Ureter (tissue), 1 donor: ENCODE measurements at regions not wholly inside any gene's neighbourhood (a gene's known extent, or its start where the extent isn't known, plus 50 kb on each side); places are given as distances from the start of the nearest gene placed in this dataset.

Experiments used
- DNase-seq: peaks from one replicate; pipeline ENCODE4 v3.0.0-alpha.2; 2020; ENCODE audit warnings: low spot score
- donor health status: DM: yes; HTN: yes; CAD: no.

DNA sequence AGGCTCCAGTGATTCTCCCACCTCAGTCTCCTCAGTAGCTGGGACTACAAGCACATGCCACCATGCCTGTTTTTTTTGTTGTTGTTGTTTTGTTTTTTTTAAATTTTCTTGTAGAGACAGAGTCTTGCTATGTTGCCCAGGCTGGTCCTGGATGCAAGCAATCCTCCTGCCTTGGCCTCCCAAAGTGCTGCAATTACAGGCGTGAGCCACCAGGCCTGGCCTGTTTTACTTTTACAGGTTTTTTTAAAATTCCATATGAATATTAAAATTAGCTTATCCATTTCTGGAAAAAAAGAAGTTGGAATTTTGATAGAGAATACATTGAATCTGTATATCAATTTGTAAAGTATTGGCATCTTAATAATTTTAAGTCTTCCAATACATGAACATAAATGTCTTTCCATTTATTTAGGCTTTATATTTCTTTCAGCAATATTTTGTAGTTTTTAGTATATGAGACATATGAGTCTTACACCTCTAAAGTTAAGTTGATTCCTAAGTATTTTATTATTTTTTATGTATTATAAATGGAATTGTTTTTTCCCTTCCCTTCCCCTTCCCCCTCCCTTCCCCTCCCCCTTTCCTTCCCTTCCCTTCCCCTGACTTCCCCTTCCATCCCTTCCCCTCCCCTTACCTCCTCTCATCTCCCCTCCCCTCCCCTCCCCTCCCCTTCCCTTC is 323.5 kb upstream of the SALL1 start:
- DNase-seq: no peak

DNA sequence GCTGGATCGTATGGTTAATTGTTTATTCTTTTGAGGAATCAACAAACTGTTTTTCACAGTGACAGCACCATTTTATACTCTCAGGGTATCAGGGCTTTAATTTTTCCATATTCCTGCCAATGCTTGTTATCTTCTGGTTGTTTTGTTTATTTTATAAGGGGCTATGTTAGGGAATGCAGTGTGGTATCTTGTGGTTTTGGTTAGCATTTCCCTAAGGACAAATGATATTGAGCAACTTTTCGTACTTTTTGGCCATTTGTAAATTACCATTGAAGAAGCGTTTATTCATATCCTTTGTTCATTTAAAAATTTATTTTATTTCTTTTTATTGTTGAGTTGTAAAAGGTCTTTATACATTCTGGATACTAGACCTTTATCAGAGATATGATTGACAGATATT is 322.0 kb upstream of the SALL1 start:
- no peak for DNase-seq

DNA sequence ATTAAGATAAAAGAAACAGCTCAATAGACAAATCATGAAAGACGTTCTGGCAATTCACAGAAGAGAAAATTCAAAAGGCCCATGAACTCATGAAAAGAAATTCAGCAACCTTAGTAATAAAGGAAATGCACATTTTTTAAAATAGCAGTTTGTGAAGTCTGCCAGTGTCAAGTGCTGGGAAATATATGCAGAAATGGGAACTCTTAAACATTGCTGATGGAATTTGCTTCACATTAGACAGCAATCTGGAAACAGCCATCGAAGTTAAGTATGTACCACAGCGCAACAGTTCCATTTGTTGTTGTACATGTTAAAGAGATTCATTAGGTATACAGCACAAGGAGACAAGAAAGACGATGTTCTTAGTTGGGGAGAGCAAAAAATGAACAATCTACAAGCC is 319.4 kb upstream of the SALL1 start:
- no peak for DNase-seq

DNA sequence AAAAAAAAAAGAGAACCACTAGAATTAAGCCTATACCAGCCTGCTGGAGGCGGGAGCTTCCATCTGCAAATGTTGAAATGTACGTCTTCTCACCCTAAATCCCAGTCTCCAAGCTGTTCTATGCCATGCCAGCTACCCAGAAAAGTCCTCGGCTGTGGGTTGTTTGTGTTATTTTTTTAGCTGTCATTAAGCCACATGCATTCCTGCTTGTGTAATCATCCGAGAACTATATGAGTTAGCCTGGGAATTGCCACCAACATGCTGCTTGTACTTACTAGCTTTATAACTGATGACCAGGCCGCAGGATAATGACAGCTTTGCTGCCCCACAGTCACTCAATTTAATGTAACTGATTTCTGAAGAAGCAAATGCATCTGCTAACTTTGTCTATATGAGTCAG is 313.9 kb upstream of the SALL1 start:
- no peak for DNase-seq

DNA sequence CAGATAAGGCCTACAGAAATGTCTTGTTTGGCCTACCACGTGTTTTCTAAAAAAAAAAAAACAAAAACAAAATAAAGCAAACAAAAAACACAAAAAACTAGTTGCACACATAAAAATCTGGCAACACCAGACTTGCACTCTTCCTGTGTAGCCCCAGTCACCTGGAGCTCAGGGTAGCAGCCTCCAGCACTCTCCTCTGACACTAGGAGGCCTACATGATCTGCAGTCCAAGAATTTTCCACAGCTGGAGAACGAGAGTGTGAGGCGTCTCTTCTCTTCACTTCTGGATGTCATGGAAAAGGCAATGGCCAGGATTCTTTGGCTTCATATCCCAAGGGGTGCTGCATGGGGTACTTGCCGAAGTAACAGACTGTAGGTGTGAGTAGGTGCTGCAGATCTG is 310.2 kb upstream of the SALL1 start:
- DNase-seq: no peak

DNA sequence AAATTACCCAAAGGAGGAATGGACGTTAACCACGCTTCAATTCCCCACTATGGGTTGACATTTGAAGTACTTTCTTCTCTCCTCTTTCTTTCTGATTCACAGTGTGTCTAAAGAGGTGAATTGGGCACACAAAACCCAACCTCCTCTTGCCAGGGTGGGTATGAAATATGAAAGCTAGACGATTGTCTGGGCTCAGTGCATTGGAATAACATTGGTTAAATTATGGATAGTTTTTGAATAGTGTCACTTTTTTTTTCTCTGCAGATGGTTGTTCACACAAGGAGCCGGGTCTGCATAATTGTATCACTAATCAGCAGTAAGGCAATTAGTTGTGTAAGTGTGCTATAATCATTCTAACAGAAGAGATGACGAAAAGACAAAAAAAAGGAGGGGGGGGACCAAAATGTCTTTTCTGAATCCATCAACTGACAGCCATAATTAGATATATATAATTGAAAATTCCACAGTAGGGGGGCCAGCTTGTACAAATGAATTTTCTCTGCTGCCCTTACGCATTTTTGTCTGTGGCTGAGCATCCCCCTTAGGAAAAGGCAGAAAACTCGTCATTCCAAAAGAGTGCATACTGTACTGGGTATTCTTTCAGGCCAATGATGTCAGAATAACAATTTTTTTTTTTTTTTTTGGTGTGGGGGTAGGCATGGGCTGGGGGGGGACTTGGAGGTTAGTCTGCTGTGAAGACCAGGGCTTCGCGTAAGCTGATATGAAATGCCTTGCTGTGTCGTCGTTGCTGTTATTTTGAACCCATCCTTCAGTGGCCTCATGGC is 307.5 kb upstream of the SALL1 start:
- DNase-seq: no peak

DNA sequence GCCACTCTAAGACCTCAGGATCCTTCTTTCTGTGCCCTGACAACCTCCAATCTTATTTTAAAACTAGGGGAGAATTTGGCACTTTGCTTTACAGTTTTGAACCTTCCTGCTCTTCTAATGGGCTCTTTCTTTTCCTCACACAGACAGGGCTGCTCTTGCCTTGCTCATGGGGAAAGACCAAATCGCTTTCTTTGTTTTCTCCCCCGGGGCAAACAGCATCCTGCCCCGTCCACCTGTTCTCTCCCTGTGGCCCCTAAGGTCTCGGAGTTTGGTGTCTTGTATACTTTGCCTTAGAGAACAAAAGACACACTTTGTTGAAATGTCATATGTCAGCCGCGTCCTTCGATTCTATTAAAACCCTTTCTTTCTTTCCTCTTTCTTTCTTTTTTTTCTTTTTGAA is 306.7 kb upstream of the SALL1 start:
- no peak for DNase-seq

DNA sequence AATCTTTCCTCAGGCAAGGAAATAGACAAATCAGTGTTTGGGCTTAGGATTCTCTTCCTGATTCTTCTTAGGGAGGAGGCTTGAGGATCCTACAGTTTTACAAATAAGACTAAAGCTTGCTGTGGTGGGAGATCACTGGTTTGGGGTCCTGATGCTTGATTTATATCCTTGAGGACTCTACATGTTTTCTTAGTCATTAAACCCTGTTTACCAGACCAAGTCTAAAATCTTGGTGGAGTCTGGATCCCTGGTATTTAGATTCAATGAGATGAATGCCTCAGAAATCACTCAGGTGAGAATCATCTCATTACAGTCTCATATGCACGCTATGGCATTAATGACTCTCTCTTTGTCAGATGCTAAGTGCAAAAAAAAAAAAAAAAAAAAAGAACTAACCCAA is 304.3 kb upstream of the SALL1 start:
- no peak for DNase-seq

DNA sequence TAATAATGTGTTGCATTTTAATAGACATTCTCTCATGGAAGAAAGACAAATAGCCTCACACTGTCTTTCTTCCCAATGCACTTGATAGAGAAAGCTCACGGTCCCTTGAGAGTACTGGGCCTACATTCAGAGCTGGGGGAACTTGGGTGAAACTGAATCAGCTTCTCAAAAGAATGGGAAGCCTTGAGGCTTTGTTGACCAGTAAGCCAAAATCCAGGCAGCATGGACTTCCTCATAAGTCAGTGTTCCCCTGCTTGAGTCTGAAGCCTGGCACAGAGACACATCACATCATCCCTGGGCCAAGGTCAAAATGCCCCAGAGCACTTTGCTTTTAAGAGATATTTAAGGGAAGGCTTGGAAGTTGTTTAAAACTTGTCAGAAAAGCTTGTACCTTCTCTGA is 302.2 kb upstream of the SALL1 start:
- no peak for DNase-seq

DNA sequence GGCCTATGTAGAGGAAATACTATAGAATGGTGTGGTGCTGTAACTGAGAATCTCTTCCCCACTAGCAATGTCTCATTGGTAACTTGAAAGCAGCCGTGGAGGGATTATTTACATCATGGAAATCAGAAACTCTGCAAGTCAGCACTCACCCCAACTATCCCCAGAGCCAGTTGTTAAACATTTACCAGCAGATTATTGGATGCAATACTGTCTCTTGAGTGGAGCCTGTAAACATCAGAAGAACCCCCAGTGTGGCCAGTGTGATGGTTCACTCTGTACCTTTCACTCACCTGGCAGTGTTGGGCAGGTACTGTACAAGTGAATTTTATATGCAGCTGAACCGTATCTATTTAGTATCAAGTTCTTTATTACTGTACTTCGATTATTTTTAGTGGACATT is 299.8 kb upstream of the SALL1 start:
- no peak for DNase-seq

DNA sequence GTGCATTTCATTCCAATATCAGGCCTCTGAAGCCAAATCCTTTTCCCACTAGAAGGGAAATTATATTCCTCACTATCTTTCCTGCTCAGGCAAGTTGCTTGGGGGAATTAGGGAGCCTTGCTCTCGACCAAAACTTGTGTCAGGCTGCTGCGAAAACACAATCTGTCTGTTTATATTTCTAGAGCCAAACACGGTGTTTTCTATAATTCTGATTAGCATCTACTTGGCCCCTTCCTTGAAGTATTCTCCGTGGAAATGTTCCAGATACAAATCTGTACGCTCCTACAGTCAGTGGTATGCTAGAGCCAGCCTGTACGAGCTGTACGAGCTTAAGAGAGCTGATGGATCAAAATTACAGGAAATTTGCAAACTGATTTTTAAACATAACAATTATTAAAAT is 299.3 kb upstream of the SALL1 start:
- DNase-seq: no peak

DNA sequence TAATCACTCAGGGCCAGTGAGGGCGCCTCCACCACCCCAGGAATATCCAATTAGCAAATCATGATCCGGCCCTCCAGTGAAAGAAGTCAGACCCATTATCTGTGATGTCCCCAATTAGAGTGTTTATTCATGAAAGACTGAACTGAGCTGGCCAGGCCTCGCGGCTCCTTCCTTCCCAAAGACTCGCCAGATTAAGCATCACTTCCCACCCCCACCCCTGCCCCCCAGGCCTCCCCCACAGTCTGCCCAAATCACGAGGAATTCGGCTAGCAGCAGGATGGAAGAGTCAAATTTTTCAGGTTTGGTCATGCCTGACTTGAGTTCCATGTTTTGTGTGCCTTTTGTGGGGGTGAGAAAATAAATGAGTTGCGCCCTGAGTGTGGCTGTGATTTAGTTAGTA is 298.4 kb upstream of the SALL1 start:
- DNase-seq: no peak

DNA sequence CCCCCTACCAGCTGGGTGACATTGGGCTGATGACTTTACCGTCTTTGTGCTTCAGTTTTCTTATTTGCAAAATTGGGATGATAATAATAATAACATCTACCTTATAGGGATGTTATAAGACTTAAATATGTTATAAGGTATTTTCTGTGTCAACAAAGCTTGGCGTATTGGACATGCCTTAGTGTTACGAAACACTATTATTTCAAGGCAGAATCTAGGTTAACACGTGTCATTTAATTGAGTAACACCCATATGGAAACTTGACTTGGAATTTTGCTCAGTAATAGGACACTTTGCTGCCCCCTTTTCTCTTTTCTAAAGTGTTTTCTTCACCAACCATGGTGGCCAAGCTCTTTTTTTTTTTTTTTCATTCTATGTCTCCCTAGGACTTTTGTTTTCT is 294.2 kb upstream of the SALL1 start:
- no peak for DNase-seq

DNA sequence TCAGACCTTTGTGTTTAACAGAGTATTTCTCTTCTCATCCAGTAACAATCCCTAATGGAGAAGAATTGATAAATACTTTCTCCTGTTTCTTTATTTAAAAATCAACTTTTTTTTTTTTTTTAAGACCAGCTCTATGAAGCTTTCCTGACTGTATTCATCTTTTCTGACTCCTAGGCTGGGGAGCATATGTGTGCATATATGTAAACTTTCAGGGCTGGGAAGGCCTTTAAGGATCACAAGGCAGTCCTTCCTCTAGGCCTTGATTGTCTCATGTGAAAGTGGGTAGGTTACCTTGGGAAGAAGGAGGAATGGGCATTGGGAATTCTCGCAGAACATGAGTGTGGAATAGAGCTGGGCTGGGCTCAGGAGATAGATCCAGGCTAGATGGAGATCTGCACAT is 292.9 kb upstream of the SALL1 start:
- DNase-seq: no peak

DNA sequence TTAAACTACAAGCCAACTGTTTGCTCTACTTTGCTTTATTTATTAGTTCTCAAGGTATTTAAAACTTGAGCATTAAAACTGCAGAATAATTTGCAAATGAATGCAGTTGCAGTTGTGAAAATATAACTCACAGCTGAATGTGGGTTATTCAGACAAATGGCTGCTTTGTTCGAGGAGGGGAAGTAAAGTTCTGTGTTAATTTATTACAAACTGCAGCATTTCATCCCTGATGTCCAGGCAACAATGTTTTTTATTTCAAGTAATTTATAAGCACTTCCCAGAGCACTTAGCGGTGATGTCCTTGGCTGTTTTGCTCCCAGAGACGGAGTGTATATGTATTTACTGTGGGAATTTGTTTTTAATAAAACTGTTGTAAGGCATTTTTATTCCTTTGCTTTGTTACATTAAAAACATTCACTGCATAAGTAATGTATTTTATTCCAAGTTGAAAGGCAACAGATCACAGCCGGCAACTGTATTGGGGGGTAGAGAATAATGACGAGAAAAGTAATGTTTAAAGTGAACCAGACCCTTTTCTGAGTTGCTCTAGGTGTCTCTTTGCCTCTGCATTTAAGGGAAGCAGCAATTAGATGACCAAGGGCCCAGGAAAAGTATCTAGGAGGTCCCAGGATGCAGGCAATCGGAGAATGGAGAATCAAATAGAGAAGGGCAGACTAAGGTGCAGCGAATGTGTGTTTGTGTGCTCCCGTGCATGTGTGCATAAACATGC is 291.2 kb upstream of the SALL1 start:
- DNase-seq: no peak

DNA sequence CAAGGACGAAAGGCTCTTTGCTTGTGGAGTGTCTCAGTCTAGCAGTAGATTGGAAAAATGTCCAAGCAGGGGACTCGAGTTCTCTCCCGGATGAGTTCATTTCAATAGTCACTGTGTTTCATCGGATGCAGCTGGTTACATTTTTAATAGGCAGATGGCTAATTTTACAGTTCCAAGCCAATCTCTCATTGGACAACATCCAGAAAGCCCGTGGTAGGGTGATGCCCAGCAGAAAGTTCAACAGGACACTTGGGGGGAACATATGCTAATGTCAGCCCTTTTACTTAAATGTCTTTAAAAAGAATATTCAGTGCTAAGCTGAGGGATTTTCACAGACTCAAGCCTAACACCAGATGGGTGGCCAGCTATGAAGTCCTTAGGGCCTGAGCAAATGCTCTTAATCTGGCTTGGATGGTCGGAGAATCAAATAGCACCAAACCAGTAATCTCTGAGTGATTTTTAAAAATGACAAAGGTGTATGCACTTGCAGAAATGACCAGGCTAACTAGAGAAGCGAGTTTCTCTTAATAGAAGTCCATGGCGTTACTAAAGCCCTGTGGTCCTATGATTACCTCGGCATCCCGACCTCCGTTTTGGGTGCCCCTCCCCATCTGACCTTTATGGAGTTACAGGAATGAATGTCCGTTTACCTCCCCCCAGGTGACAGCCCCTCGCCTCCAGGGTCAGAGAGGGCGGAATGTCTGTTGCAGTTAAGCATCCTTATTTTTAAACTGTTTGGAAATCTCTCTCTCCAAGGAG is 289.2 kb upstream of the SALL1 start:
- no peak for DNase-seq

DNA sequence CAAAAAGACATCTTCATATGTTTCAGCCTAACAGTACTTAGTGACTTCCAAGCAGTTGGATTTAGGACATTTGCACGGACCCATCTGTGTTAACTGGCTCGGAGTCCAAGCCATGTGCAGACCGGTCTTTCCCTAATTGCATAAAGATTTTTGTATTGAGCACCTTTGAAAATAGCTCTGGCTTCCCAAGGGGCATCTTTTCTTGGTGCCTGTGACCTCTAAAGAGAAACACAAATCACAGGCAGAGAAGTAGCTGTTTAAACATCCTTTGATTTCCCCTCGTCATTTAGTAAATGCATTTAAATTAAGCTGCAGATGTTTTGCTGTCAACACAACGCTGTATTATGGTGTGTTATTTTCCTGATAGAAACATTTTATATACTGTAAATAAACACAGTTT is 288.2 kb upstream of the SALL1 start:
- DNase-seq: no peak

DNA sequence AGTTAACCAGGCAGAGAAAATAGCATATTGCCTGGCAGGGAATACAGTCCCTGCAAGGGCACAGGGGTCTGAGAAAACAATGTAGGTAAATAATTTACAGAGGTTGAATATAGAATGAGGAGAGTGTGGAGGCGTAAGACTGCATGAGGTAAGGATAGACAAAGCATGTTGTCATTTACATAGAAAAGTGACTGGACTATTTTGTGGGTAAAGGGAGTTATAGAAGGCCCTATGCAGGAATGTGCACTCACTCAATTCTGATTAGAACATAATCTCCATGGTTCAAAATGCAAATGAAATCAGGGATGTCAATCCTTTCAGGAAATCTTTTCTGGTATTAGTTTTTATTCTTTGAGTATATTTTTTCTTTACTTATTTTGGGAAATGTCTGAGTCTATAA is 285.7 kb upstream of the SALL1 start:
- no peak for DNase-seq

DNA sequence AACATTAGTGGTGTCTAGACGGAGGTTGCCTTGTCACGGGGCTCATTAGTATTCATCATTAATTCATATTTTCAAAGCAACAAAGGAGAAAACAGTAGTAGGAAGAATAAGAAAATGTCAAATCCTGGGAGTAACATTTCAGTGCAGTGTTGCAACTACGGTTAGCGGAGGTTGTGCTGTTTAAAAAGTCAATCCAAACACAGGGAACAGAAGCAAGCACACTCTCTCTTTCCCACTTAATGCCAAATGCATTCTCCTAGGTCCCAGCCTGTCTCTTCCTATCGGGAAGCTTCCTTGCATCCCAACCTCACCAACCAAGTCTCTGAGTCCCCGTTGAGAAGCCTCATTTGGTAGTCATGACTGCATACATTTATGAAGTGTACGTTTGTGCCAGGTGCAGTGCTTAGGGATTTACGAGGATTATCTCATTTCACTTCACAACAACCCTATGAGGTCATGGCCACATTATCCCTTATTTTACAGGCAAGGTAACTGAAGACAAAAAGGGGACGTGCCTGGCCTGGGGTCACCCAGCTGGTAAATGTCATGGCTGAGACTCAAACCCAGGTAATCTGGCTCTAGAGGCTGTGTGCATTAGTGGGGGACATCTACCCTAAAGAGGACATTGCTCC is 283.6 kb upstream of the SALL1 start:
- no peak for DNase-seq

DNA sequence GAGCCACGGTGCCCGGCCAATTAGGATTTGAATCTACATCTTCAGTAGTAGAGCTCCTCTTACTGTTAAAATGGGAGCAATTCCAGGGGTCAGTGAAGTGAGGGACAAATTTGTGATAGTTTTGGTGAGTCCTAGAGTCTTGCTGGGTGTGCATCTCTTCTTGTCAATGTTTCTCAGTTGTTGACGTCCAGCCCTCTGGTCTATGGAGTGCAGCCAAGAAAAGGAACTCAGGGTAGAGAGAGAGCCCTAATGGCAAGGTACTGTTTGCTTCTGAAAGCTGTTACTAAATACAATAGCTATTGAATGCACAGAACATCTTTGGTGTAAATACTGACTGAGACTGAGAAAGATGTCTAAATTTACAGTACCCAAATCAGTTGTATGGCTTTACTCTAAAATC is 282.5 kb upstream of the SALL1 start:
- no peak for DNase-seq

DNA sequence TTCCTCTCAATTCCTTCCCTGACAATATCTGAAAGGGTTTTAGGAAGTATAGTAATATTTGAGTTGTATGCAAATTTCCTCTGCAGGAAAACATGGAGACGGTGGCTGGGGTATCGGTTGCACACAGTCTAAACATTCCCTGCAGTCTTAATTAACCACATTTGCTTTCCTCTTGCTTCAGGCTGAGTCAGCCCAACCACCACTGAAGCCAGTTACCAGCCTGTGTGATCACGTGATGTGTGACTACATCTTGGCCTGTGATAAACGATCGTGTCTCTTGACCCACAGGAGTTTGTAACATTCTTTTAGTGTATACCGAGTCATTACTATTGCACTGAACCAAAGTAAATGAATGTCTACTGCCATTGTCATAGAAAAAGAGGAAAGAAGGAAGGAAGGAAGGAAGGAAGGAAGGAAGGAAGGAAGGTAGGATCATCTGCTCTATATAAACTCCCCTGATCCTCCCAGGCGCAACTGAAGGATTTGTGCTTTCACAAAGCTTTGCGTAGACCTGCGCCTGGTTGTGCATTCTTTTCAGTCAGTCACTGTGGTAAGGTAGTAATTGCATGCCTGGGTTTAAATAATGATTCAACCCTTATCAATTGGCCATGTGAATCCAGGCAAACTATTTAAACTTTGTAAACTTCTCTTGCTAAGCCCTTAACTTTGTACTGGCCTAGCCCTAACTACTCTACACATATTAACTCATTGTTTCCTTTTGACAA is 280.6 kb upstream of the SALL1 start:
- DNase-seq: no peak
